Aorta (tissue), 5 donors: ENCODE measurements at regions not wholly inside any gene's neighbourhood (a gene's known extent, or its start where the extent isn't known, plus 50 kb on each side); places are given as distances from the start of the nearest gene placed in this dataset.
"Not testable (repeated sequence)": the region's sequence is repeated elsewhere in the genome, so short reads cannot be mapped to it uniquely, and the experiment has no call there.

Experiments used
- ATAC-seq: fragments of 200-7000 bp; cut with Tn5 transposase; one replicate; pipeline ENCODE4 v1.9.1; 2022; ENCODE audit warnings: moderate library complexity; ENCODE audit not compliant: low FRiP score
- DNase-seq, 2 donors: peaks; one replicate each; pipeline ENCODE4 v3.0.0-alpha.2; 2020
- H3K27ac ChIP-seq, 2 donors: one replicate each; pipeline ENCODE4 v1.5.1; 2013; ENCODE audit warnings: low read length in 2 of 2, mild to moderate bottlenecking in 2 of 2, moderate library complexity in 2 of 2, control low read depth in 1 of 2, inconsistent platforms in 1 of 2, low read depth in 1 of 2
- H3K27me3 ChIP-seq, 2 donors: one replicate each; pipeline ENCODE4 v1.6.1; 2013; ENCODE audit warnings: control low read depth in 1 of 2, low read length in 1 of 2, mild to moderate bottlenecking in 1 of 2, moderate library complexity in 1 of 2; ENCODE audit not compliant: insufficient read depth in 2 of 2, control insufficient read depth in 1 of 2
- H3K36me3 ChIP-seq, 2 donors: one replicate each; pipeline ENCODE4 v1.6.1; 2013; ENCODE audit warnings: control low read depth in 1 of 2, low read length in 1 of 2, mild to moderate bottlenecking in 1 of 2; ENCODE audit not compliant: insufficient read depth in 2 of 2, control insufficient read depth in 1 of 2
- H3K4me1 ChIP-seq, 2 donors: one replicate each; pipeline ENCODE4 v1.6.1; 2013; ENCODE audit warnings: low read length in 2 of 2, control low read depth in 1 of 2, mild to moderate bottlenecking in 1 of 2, moderate library complexity in 1 of 2; ENCODE audit not compliant: insufficient read depth in 2 of 2, control insufficient read depth in 1 of 2
- H3K4me3 ChIP-seq, 2 donors: one replicate each; pipeline ENCODE4 v1.5.1; 2013; ENCODE audit warnings: low read length in 2 of 2, control low read depth in 1 of 2, mild to moderate bottlenecking in 1 of 2
- H3K9me3 ChIP-seq: one replicate; pipeline ENCODE4 v1.6.1; 2013; ENCODE audit warnings: mild to moderate bottlenecking, low read length; ENCODE audit not compliant: control insufficient read depth
- WGBS, 2 donors: extraction: QIAGEN DNeasy Blood & Tissue Kit; methylation state at CpG; one replicate each; pipeline ENCODE4 v1.1.7; 2013; 5-methylcytosine and 5-hydroxymethylcytosine counted together
- intact Hi-C, 2 donors: fragments of 100-400 bp; cut with DNase I; formaldehyde crosslinking; loops; one replicate each; pipeline versions ENCODE4 v1.14.2 to v1.15.0; 2022
- donor health status: healthy with polysubstance abuse.
- donor health status: Bipolar disorder and iron deficiency.
- donor health status: DM: no; HTN: no; CAD: no.
- donor health status: DM: no; HTN: no; CAD: no.
- donor health status: DM: yes; HTN: yes; CAD: no.

DNA sequence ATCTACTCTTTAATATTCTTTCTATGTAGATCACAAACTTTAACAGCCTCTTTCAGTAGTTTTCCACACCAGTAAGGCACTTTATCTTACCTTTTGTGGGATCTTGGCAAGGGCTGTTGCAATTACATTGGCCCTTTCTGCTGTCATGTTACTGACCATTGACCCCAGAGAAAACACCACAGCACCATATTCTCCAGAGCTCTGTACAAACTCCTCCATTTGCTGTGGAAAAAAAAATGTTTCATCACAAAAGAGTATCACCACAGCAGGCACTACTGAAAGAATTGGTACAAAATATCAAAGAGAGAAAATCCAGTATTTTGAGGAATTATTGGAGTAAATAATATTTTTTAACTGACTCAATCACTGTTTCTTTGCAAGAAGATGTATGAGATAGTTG, 62.3 kb upstream of the UGT2A3 start:
- ATAC-seq, DNase-seq, H3K27ac ChIP-seq, intact Hi-C loops, H3K27me3 ChIP-seq, H3K4me1 ChIP-seq, H3K4me3 ChIP-seq, H3K36me3 ChIP-seq, H3K9me3 ChIP-seq: not testable (repeated sequence)

DNA sequence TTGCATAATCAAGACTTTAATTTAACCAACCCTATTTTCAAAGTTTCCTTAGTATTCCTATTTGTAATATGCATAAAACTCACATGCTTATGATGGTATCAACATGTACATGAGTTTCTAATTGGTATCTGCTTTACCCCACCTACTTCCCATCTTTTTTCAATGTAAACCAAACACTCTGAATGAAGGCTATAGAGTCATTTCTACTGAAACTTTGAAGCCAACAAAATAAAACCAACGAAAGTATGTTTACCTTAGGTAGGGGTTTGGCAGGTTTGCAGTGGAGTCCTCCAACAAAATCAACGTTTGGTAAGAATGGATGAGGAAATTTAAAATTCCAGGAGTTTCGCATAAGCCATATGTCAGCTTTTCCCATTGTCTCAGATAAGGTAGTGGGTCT, 66.4 kb upstream of the UGT2A3 start:
- DNase-seq, H3K36me3 ChIP-seq, H3K4me3 ChIP-seq, H3K4me1 ChIP-seq, H3K27ac ChIP-seq, H3K27me3 ChIP-seq, ATAC-seq, H3K9me3 ChIP-seq, intact Hi-C loops: not testable (repeated sequence)
- WGBS, 2 donors: 29 to 33% methylated on average over 3 of the region's 3 CpGs

DNA sequence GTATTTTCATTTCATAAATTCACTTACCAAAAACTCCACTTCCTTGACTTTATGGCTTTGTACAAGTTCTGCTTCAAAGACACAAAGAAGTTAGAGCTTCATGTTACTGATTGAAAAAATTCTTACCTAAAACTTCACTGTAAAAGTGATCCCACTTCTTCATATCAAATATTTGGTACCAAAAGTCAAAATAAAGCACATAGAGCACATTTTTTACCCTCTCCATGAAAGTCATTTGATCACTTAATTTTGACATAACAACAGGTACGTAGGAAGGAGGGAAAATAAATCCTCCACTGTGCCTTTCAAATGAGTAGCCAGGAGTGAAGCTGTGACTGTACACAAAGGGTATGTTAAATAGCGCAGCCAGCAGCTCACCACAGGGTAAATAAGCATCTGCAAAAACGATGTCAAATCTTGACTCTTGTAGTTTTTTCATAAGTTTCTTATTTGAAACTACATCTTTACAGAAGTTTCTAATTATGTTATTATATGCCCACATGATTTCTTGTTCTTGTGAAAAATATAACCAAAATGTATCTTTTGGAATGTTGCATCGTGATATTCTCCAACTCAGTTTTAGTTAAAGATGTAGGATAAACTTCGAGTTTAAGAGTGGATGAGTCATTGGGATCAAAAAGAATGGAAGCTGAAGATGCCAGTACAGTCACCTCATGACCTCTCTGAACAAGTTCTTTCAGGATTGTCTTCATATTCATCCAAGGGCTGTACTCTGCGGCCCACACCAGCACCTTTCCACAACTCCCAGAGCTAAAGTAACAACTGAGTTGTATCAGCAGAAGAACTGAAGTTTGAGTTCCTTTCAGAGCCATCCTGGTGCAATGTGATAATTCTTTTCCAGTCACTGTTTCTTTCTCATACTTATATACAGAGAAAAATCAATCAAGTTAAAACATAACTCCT, 68.2 kb upstream of the UGT2A3 start:
- H3K36me3 ChIP-seq, H3K27me3 ChIP-seq, H3K9me3 ChIP-seq, DNase-seq, H3K4me3 ChIP-seq, H3K4me1 ChIP-seq, intact Hi-C loops, ATAC-seq, H3K27ac ChIP-seq: not testable (repeated sequence)
- WGBS, 2 donors: 55 to 65% methylated on average over 6 of the region's 6 CpGs

DNA sequence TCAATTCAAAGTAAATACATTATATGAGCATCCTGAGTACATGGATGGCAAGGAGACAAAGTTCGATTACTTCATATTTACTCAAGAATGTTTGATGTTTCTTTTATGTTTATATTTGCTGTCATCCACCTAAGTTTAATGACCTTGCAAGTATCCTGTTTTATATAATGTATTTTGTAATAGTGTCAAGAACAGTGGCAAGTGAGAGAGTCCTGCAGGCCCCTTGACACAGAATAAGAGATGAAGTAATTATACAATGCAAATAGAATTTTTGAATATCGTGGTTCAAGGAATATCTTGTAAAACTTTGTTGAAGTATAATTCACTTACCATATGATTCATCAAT, 68.8 kb upstream of the UGT2A3 start:
- H3K9me3 ChIP-seq, H3K27me3 ChIP-seq, DNase-seq, ATAC-seq, H3K4me3 ChIP-seq, H3K36me3 ChIP-seq, intact Hi-C loops, H3K4me1 ChIP-seq, H3K27ac ChIP-seq: not testable (repeated sequence)
- WGBS, 2 donors: 20 to 21% methylated on average over 2 of the region's 2 CpGs

DNA sequence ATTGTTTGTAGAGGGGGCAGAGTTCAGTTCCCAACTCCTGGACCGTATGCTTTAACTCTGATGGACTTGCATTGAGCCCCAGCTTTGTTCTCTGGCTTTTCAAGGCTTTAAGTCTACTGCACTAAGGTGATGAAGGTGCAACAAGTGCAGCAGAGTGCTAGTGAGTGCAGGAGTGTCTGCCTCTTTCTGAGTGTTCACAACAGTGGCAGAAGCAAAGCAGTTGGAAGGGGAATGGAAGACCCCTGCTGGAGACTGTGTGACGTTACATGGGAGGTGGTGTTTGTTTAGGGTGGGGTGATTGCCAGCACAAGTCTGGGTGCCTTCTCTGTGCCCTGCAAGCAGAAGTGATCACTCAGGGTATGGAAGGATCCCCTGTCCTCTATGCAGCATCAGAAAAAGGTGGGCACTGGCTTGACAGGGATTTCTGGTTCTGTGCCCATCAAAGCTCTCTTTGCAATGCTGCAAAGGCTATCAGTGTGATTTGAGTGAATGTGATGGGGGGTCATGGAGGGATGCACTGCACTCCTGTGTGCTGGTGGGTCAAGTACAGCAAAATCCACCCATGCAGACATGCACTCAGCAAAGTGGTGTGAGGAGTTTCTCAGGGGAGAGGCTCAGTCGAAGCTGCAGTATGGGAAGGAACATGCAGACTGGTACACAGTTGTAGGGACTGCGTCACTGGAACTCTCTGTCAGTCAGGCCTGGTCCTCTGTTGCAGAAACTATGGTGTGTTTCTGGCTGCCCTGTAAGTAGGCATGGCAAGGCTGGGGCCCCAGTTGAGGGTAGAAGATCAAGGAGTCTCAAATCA, 70.9 kb upstream of the UGT2B7 start:
- no peak for DNase-seq
- H3K27ac ChIP-seq: no peak overlapping the region
- H3K4me3 ChIP-seq: no peak overlapping the region
- WGBS, 2 donors: 50 to 59% methylated on average over 4 of the region's 4 CpGs
- no peaks in the 10 kb centered on the region for H3K9me3 ChIP-seq
- H3K4me1 ChIP-seq: no peaks in the 10 kb centered on the region
- intact Hi-C loops: no loop called here
- peak; percentile 50 for ATAC-seq
- H3K36me3 ChIP-seq: no peaks in the 10 kb centered on the region
- no peaks in the 10 kb centered on the region for H3K27me3 ChIP-seq

DNA sequence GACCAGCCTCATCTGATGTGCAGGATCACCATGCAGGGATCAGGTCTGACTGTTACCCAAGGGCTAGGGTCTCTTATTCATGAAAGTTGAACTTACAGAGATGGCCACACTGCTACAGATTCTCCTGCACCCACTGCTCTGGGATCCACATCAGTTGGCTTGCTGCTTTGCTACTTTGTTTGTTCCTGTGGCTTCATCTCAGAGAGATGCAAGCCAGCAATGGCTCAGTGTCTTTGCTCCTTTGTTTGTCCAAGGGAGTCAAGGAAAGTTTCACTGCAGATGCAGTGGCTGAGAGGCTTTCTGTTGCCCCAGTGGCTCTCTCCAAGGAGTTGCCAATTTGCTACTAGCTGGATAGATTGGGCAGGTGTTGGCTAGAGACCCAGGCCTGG, 70.3 kb upstream of the UGT2B7 start:
- Histone ChIP-seq H3K27me3 (no peaks in the 10 kb centered on the region), H3K9me3 (no peaks in the 10 kb centered on the region), H3K36me3 (no peaks in the 10 kb centered on the region), H3K27ac (no peak overlapping the region), H3K4me1 (no peaks in the 10 kb centered on the region), H3K4me3 (no peak overlapping the region)
- no peak for DNase-seq
- no peak for ATAC-seq
- intact Hi-C loops: no loop called here

DNA sequence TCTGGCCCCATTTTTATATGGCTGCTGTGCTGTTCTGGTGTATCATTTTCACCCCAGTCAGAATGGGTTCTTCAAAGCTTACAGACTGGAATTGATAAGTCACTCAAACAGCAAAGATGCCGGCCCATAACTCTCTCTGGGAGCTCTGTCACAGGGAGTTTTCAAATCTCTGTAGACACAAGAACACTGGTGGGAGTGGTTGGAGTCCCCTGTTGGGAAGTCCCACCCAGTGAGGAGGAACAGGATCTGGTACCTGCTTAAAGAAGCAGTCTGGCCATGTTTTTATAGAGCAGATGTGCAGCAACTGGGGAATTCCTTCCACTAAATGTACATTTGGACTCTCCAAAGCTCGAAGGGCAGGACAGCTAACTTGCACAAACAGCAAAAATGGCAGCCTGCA, 69.3 kb upstream of the UGT2B7 start:
- no peaks in the 10 kb centered on the region for H3K27me3 ChIP-seq
- ATAC-seq: no peak

DNA sequence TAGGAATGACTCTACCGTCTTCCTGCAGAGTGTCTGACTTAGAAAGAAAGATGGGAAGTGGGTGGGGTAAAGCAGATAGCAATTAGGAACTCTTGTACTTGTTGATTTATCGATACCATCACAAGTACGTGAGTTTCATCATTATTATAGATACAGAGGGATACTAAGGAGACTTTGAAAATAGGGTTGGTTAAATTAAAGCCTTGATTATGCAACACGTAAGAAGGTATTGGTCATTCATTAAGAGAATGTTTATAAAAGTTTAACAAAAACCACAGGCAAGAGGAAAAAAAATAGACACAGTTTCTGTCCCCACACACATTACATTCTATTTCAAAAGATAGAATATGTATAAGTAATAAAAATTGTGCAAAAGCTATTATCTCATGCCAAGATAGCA, 65.9 kb upstream of the UGT2B7 start:
- H3K27ac ChIP-seq: no peak overlapping the region
- no peak overlapping the region for H3K4me3 ChIP-seq
- DNase-seq (no peak), ATAC-seq (no peak)
- intact Hi-C loops: no loop called here
- H3K36me3 ChIP-seq: no peaks in the 10 kb centered on the region
- H3K4me1 ChIP-seq: no peaks in the 10 kb centered on the region
- peaks cover 2% of the 10 kb centered on the region for H3K9me3 ChIP-seq
- 82 to 86% methylated on average over 4 of the region's 4 CpGs for WGBS, 2 donors
- no peaks in the 10 kb centered on the region for H3K27me3 ChIP-seq

More for the DNA sequence above, 69.3 kb upstream of the UGT2B7 start:
- DNase-seq: no peak
- intact Hi-C loops: no loop called here
- H3K36me3 ChIP-seq: no peaks in the 10 kb centered on the region
- 86 to 87% methylated on average over 2 of the region's 2 CpGs for WGBS, 2 donors
- no peaks in the 10 kb centered on the region for H3K4me1 ChIP-seq
- H3K9me3 ChIP-seq: no peaks in the 10 kb centered on the region
- H3K4me3 ChIP-seq: no peak overlapping the region
- H3K27ac ChIP-seq: no peak overlapping the region
